ENCODE measurements at regions not wholly inside any gene's neighbourhood (a gene's known extent, or its start where the extent isn't known, plus 50 kb on each side); places are given as distances from the start of the nearest gene placed in this dataset.

DNA sequence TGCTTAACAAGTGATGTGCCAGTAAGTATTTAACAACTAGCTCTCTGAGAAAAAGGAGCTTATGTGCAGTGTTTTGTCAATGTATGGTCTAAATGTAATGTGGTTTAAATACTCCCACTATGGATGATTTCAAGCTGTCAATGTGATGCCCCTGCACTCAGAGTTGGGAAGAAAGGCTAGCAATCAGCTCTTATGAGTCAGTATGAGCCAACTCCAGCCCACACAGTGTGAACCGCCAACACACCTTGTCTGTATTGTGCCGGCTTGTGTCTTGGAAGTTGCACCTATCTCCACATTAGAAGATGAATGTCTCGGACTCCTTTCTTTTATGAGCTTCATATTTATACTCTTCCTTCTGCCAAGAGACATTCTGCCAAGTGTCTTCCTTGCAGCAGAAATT lies 703.8 kb upstream of the RAB6C start:
- no peak overlapping the region for H2AFZ ChIP-seq (ENCODE audit: low read length)
- no peaks in the 10 kb centered on the region for H3K27me3 ChIP-seq (ENCODE audit: low read length)
- intact Hi-C loops (cut with micrococcal nuclease): no loop called here
- ChIA-PET POLR2A (ENCODE audit: unreplicated experiment) (no interaction called here), CTCF (no interaction called here)
- H3K4me3 ChIP-seq (ENCODE audit: low read length): no peak overlapping the region
- TF ChIP-seq, protein P1, sequence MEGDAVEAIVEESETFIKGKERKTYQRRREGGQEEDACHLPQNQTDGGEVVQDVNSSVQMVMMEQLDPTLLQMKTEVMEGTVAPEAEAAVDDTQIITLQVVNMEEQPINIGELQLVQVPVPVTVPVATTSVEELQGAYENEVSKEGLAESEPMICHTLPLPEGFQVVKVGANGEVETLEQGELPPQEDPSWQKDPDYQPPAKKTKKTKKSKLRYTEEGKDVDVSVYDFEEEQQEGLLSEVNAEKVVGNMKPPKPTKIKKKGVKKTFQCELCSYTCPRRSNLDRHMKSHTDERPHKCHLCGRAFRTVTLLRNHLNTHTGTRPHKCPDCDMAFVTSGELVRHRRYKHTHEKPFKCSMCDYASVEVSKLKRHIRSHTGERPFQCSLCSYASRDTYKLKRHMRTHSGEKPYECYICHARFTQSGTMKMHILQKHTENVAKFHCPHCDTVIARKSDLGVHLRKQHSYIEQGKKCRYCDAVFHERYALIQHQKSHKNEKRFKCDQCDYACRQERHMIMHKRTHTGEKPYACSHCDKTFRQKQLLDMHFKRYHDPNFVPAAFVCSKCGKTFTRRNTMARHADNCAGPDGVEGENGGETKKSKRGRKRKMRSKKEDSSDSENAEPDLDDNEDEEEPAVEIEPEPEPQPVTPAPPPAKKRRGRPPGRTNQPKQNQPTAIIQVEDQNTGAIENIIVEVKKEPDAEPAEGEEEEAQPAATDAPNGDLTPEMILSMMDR (conservative IDR thresholded peaks at IDR 0.05; ENCODE audit: low read depth, low read length): no peak
- no peak for TF ChIP-seq EZH2phosphoT487 (IDR thresholded peaks at IDR 0.05; ENCODE audit: borderline replicate concordance, low read length)
- no peak for TF ChIP-seq EZH2 (IDR thresholded peaks at IDR 0.05; ENCODE audit: low read length, unreplicated experiment)
- ATAC-seq (no peak), DNase-seq (no peak)
- no peaks in the 10 kb centered on the region for H4K20me1 ChIP-seq (ENCODE audit: low read length)
- H3F3A ChIP-seq (ENCODE audit: low read length, unreplicated experiment): no peaks in the 10 kb centered on the region
- no peaks in the 10 kb centered on the region for H3K4me1 ChIP-seq (ENCODE audit: insufficient read depth, low read length)
- H3K36me3 ChIP-seq (ENCODE audit: low read depth, low read length): no peaks in the 10 kb centered on the region
- BruUV-seq (replicated peaks): no TSS peak
- H3K79me2 ChIP-seq (ENCODE audit: low read length): no peaks in the 10 kb centered on the region
- no peak overlapping the region for H3K4me2 ChIP-seq (ENCODE audit: low read length)
- H3K9me3 ChIP-seq (ENCODE audit: low read length): no peaks in the 10 kb centered on the region
- H3K9me2 ChIP-seq (replicated peaks; ENCODE audit: low read length): no peaks in the 10 kb centered on the region
- no peak overlapping the region for H3K27ac ChIP-seq (ENCODE audit: low read length)
- no peak overlapping the region for H3K9ac ChIP-seq (ENCODE audit: low read length)

DNA sequence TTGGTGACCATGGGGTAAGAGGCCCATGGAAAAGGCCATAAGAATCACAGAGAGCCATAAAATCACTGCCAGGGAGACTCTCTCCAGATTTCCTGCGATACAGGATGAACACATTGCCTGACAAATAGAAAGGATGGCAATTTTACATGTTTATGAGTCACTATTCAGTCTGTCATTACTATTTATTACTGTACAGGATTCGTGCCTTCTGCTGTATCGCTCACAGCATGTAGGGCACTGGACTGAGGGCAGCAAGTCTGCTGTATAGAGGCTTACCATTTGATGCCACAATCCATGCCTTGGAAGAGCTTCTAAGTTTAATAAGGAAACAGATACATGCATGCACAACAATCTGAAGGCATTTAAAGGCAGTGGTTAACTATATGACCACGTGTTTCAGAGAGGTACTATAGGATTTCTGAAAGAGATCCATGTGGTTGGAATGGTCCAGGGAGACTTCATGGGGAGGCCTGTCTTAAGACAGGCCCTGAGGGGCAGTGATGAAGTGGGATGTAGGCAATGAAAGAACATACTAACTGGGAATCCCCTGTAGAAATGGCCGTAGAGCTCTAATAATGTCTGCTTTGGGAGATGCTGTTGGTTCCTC lies 702.4 kb upstream of the RAB6C start:
- Histone ChIP-seq H3F3A (ENCODE audit: low read length, unreplicated experiment) (no peaks in the 10 kb centered on the region), H3K36me3 (ENCODE audit: low read depth, low read length) (no peaks in the 10 kb centered on the region), H3K27me3 (ENCODE audit: low read length) (no peaks in the 10 kb centered on the region), H3K79me2 (ENCODE audit: low read length) (no peaks in the 10 kb centered on the region), H3K27ac (ENCODE audit: low read length) (no peak overlapping the region), H3K4me1 (ENCODE audit: insufficient read depth, low read length) (no peaks in the 10 kb centered on the region), H3K9ac (ENCODE audit: low read length) (no peak overlapping the region), H3K9me2 (replicated peaks; ENCODE audit: low read length) (no peaks in the 10 kb centered on the region), H4K20me1 (ENCODE audit: low read length) (no peaks in the 10 kb centered on the region), H2AFZ (ENCODE audit: low read length) (no peak overlapping the region), H3K4me3 (ENCODE audit: low read length) (no peak overlapping the region), H3K4me2 (ENCODE audit: low read length) (no peak overlapping the region), H3K9me3 (ENCODE audit: low read length) (no peaks in the 10 kb centered on the region)
- no TSS peak for BruUV-seq (replicated peaks)
- POLR2A ChIA-PET (ENCODE audit: unreplicated experiment): no interaction called here
- ATAC-seq (no peak), DNase-seq (no peak)
- TF ChIP-seq EZH2 (IDR thresholded peaks at IDR 0.05; ENCODE audit: low read length, unreplicated experiment) (no peak), EZH2phosphoT487 (IDR thresholded peaks at IDR 0.05; ENCODE audit: borderline replicate concordance, low read length) (no peak)
- TF ChIP-seq, protein P1 (conservative IDR thresholded peaks at IDR 0.05; ENCODE audit: low read depth, low read length): no peak
- CTCF ChIA-PET: no interaction called here
- intact Hi-C loops (cut with micrococcal nuclease): no loop called here

DNA sequence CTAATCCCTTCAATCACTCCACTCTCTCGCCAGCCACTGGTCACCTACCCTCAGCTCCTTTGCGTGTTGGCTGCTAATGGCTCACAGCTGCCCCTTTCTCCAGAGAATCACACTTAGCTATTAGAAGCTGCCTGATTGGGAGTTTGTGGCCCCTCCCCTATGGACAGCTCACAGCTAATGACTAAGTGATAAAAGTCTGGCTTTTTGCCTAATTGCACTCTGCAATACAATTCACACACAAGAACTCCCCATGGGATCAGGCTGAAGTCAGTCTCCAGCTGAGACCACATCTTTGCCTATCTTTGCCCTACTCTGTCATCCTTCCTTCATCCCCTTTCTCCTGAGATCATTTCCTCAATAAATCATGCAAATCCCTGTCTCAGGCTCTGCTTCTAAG lies 701.9 kb upstream of the RAB6C start:
- intact Hi-C loops (cut with micrococcal nuclease): no loop called here
- no peak for ATAC-seq
- CTCF ChIA-PET: no interaction called here

More for the DNA sequence above, 701.9 kb upstream of the RAB6C start:
- Histone ChIP-seq H3K27ac (ENCODE audit: low read length) (no peak overlapping the region), H4K20me1 (ENCODE audit: low read length) (no peaks in the 10 kb centered on the region), H3K4me2 (ENCODE audit: low read length) (no peak overlapping the region), H3K36me3 (ENCODE audit: low read depth, low read length) (no peaks in the 10 kb centered on the region), H3K9ac (ENCODE audit: low read length) (no peak overlapping the region), H3K9me2 (replicated peaks; ENCODE audit: low read length) (no peaks in the 10 kb centered on the region), H3K4me3 (ENCODE audit: low read length) (no peak overlapping the region), H3K79me2 (ENCODE audit: low read length) (no peaks in the 10 kb centered on the region), H3K27me3 (ENCODE audit: low read length) (no peaks in the 10 kb centered on the region), H2AFZ (ENCODE audit: low read length) (no peak overlapping the region), H3K4me1 (ENCODE audit: insufficient read depth, low read length) (no peaks in the 10 kb centered on the region), H3F3A (ENCODE audit: low read length, unreplicated experiment) (no peaks in the 10 kb centered on the region), H3K9me3 (ENCODE audit: low read length) (no peaks in the 10 kb centered on the region)
- BruUV-seq (replicated peaks): no TSS peak
- DNase-seq: no peak
- POLR2A ChIA-PET (ENCODE audit: unreplicated experiment): no interaction called here
- TF ChIP-seq, protein P1 (conservative IDR thresholded peaks at IDR 0.05; ENCODE audit: low read depth, low read length): no peak
- no peak for TF ChIP-seq EZH2phosphoT487 (IDR thresholded peaks at IDR 0.05; ENCODE audit: borderline replicate concordance, low read length)
- no peak for TF ChIP-seq EZH2 (IDR thresholded peaks at IDR 0.05; ENCODE audit: low read length, unreplicated experiment)
